Upper lobe of right lung (tissue), 1 donor: ENCODE measurements at regions not wholly inside any gene's neighbourhood (a gene's known extent, or its start where the extent isn't known, plus 50 kb on each side); places are given as distances from the start of the nearest gene placed in this dataset.

Experiments used
- ATAC-seq: fragments of 200-7000 bp; cut with Tn5 transposase; one replicate; pipeline ENCODE4 v1.9.1; 2020; ENCODE audit warnings: mild to moderate bottlenecking, moderate library complexity
- DNase-seq: peaks from one replicate; pipeline ENCODE4 v3.0.0-alpha.2; 2020
- H3K27ac ChIP-seq: fragments of 200-600 bp; one replicate; pipeline ENCODE4 v1.8.0; 2022
- H3K27me3 ChIP-seq: fragments of 200-600 bp; one replicate; pipeline ENCODE4 v1.8.0; 2022; ENCODE audit warnings: mild to moderate bottlenecking
- H3K36me3 ChIP-seq: fragments of 200-600 bp; one replicate; pipeline ENCODE4 v1.8.0; 2022
- H3K4me1 ChIP-seq: fragments of 200-600 bp; one replicate; pipeline ENCODE4 v1.8.0; 2022
- H3K4me3 ChIP-seq: fragments of 200-600 bp; one replicate; pipeline ENCODE4 v1.8.0; 2022; ENCODE audit warnings: mild to moderate bottlenecking
- H3K9me3 ChIP-seq: fragments of 200-600 bp; one replicate; pipeline ENCODE4 v1.8.0; 2022
- CTCF ChIP-seq: fragments of 200-600 bp; IDR thresholded peaks from one replicate; pipeline ENCODE4 v1.8.0; 2022; ENCODE audit warnings: antibody characterized with exemption
- intact Hi-C: fragments of 100-400 bp; cut with DNase I; formaldehyde crosslinking; loops from one replicate; pipeline ENCODE4 v1.11.0; 2022
- donor health status: DM: no; HTN: yes; CAD: no; lungs with severe emphysema.

DNA sequence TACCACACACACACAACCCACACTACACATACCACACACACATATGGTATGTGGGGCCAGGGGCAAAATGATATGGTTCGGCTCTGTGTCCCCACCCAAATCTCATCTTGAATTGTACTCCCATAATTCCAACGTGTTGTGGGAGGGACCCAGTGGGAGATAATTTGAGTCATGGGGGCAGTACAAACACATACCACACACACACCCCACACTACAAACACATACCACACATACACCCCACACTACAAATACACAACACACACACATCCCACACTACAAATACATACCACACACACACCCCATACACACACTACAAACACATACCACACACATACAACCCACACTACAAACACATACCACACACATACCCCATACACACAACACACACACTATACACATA is 117.8 kb downstream of the TTC32 start:
- Histone ChIP-seq H3K27ac (no peak overlapping the region), H3K36me3 (no peaks in the 10 kb centered on the region), H3K9me3 (no peaks in the 10 kb centered on the region), H3K4me3 (no peak overlapping the region), H3K4me1 (no peaks in the 10 kb centered on the region), H3K27me3 (no peaks in the 10 kb centered on the region)
- DNase-seq (no peak), ATAC-seq (no peak)
- TF ChIP-seq CTCF: no peak
- intact Hi-C loops: no loop called here

DNA sequence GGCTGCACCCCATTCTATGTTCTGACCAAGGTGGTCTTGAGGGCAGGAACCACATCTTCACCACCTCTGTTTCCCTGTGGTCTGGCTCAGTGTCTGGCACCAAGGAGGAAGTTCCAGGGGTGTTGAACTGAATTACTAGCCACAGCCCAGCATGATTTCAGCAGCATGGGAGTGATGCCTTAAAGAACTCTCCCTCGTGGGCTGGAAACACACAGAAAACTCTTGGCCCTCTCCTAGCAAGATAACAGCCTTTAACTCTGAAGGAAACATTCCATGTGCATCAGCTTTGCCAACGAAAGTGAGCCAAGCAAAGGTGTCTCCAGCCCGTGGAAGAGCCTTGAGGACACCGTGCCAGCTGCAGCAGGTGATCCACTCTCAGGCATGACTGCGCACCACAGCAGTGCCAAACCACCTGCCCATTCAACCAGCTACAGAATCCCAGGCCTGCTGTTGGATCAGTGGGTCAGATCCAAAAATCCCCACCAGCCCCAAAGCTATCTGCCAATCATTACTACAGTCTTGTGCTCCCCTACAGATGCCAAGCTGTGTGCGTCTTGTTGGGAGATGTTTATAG is 124.8 kb downstream of the TTC32 start:
- no peak overlapping the region for H3K4me3 ChIP-seq
- no peaks in the 10 kb centered on the region for H3K4me1 ChIP-seq
- H3K9me3 ChIP-seq: no peaks in the 10 kb centered on the region
- ATAC-seq: no peak
- no peaks in the 10 kb centered on the region for H3K36me3 ChIP-seq
- intact Hi-C loops: no loop called here
- no peak for DNase-seq
- no peak for TF ChIP-seq CTCF
- no peak overlapping the region for H3K27ac ChIP-seq
- no peaks in the 10 kb centered on the region for H3K27me3 ChIP-seq

GRCh38 chr2:19775838-19776237 is 125.9 kb downstream of the TTC32 start:
- Histone ChIP-seq H3K4me3 (no peak overlapping the region), H3K27me3 (no peaks in the 10 kb centered on the region), H3K9me3 (no peaks in the 10 kb centered on the region), H3K36me3 (no peaks in the 10 kb centered on the region), H3K4me1 (no peaks in the 10 kb centered on the region), H3K27ac (no peak overlapping the region)
- ATAC-seq: no peak
- no peak for TF ChIP-seq CTCF
- intact Hi-C loops: no loop called here
- DNase-seq: no peak

- H3K36me3 ChIP-seq: no peaks in the 10 kb centered on the region
- H3K4me1 ChIP-seq: no peaks in the 10 kb centered on the region
- no peak overlapping the region for H3K27ac ChIP-seq
- DNase-seq: no peak
- no peak overlapping the region for H3K4me3 ChIP-seq
- intact Hi-C loops: no loop called here
- no peak for ATAC-seq
- H3K27me3 ChIP-seq: no peaks in the 10 kb centered on the region
- no peaks in the 10 kb centered on the region for H3K9me3 ChIP-seq
- no peak for TF ChIP-seq CTCF
These were observed 126.5 kb downstream of the TTC32 start for GRCh38 chr2:19775315-19775714.

DNA sequence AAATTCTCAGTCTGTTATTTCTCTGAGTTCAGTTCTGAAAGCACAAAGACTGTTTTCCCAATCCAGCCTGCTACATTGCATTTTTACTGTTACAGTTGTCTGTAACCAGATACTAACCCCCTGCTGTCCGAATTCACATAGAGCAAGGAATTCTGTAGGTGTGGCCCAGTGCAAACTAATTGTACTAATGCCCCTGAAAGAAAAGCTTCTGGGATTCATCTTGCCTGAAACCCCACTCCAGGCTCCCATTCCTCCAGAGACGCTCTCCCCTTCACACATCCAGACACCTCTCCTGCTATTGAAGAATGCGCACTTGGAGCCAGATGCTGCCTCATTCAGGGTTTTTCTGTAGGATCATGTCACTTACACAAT is 127.0 kb downstream of the TTC32 start:
- intact Hi-C loops: no loop called here
- H3K27me3 ChIP-seq: no peaks in the 10 kb centered on the region
- no peak for TF ChIP-seq CTCF
- DNase-seq (no peak), ATAC-seq (no peak)
- H3K4me1 ChIP-seq: no peaks in the 10 kb centered on the region
- H3K27ac ChIP-seq: no peak overlapping the region
- no peaks in the 10 kb centered on the region for H3K9me3 ChIP-seq
- H3K4me3 ChIP-seq: no peak overlapping the region
- H3K36me3 ChIP-seq: no peaks in the 10 kb centered on the region

- no peaks in the 10 kb centered on the region for H3K4me1 ChIP-seq
- H3K9me3 ChIP-seq: no peaks in the 10 kb centered on the region
- no peak overlapping the region for H3K4me3 ChIP-seq
- ATAC-seq (no peak), DNase-seq (no peak)
- H3K27ac ChIP-seq: no peak overlapping the region
- intact Hi-C loops: no loop called here
- H3K27me3 ChIP-seq: no peaks in the 10 kb centered on the region
- H3K36me3 ChIP-seq: no peaks in the 10 kb centered on the region
- TF ChIP-seq CTCF: no peak
These were observed 128.8 kb downstream of the TTC32 start for GRCh38 chr2:19772981-19773380.
